H9 (cell line): ENCODE measurements at regions not wholly inside any gene's neighbourhood (a gene's known extent, or its start where the extent isn't known, plus 50 kb on each side); places are given as distances from the start of the nearest gene placed in this dataset.

Experiments used
- DNase-seq: peaks from one replicate; pipeline ENCODE4 v3.0.0-alpha.2; 2017
- H2AFZ ChIP-seq: one replicate; pipeline ENCODE4 v1.6.1; 2013; ENCODE audit warnings: mild to moderate bottlenecking, low read length, control low read depth, moderate library complexity
- H2AK5ac ChIP-seq: 2 replicates; pipeline ENCODE4 v1.6.1; 2013; ENCODE audit warnings: low read length, control low read depth, mixed read lengths; ENCODE audit not compliant: insufficient read length
- H2BK120ac ChIP-seq: one replicate; pipeline ENCODE4 v1.6.1; 2013; ENCODE audit warnings: low read depth, mild to moderate bottlenecking, low read length, control low read depth, inconsistent platforms; ENCODE audit not compliant: poor library complexity, severe bottlenecking
- H2BK12ac ChIP-seq: 2 replicates; pipeline ENCODE4 v1.6.1; 2013; ENCODE audit warnings: low read length, control low read depth, mixed read lengths, low read depth; ENCODE audit not compliant: insufficient read length
- H2BK15ac ChIP-seq: 2 replicates; pipeline ENCODE4 v1.6.1; 2013; ENCODE audit warnings: low read depth, low read length, control low read depth
- H2BK20ac ChIP-seq: one replicate; pipeline ENCODE4 v1.6.1; 2013; ENCODE audit warnings: low read depth, mild to moderate bottlenecking, low read length, control low read depth, inconsistent platforms; ENCODE audit not compliant: poor library complexity, severe bottlenecking
- H2BK5ac ChIP-seq: 2 replicates; pipeline ENCODE4 v1.6.1; 2013; ENCODE audit warnings: low read length, control low read depth, mixed read lengths; ENCODE audit not compliant: insufficient read length
- H3K14ac ChIP-seq: 2 replicates; pipeline ENCODE4 v1.6.1; 2013; ENCODE audit warnings: low read length, control low read depth; ENCODE audit not compliant: insufficient read depth
- H3K18ac ChIP-seq: 2 replicates; pipeline ENCODE4 v1.6.1; 2013; ENCODE audit warnings: low read depth, mild to moderate bottlenecking, mixed read lengths, low read length, control low read depth; ENCODE audit not compliant: insufficient read length
- H3K23ac ChIP-seq: 2 replicates; pipeline ENCODE4 v1.6.1; 2013; ENCODE audit warnings: low read length, control low read depth, mixed read lengths, low read depth; ENCODE audit not compliant: insufficient read length
- H3K23me2 ChIP-seq: 2 replicates; pipeline ENCODE4 v1.6.1; 2013; ENCODE audit warnings: low read depth, mild to moderate bottlenecking, mixed read lengths, low read length, control low read depth; ENCODE audit not compliant: insufficient read length, poor library complexity, severe bottlenecking
- H3K27ac ChIP-seq: 2 replicates; pipeline ENCODE4 v1.5.1; 2013; ENCODE audit warnings: low read length, control low read depth, mixed read lengths, low read depth; ENCODE audit not compliant: insufficient read length
- H3K27me3 ChIP-seq: 2 replicates; pipeline ENCODE4 v1.6.1; 2013; ENCODE audit warnings: low read length, control low read depth, inconsistent platforms; ENCODE audit not compliant: insufficient read depth
- H3K4ac ChIP-seq: 2 replicates; pipeline ENCODE4 v1.6.1; 2013; ENCODE audit warnings: low read depth, mild to moderate bottlenecking, control low read depth, inconsistent platforms, low read length, moderate library complexity
- H3K4me1 ChIP-seq: 2 replicates; pipeline ENCODE4 v1.6.1; 2013; ENCODE audit warnings: low read length, control low read depth, inconsistent platforms; ENCODE audit not compliant: insufficient read depth
- H3K4me2 ChIP-seq: 2 replicates; pipeline ENCODE4 v1.6.1; 2013; ENCODE audit warnings: low read length, control low read depth, mixed read lengths; ENCODE audit not compliant: insufficient read length, insufficient read depth
- H3K56ac ChIP-seq: 2 replicates; pipeline ENCODE4 v1.6.1; 2013; ENCODE audit warnings: low read depth, mild to moderate bottlenecking, mixed read lengths, low read length, control low read depth; ENCODE audit not compliant: insufficient read length
- H3K79me1 ChIP-seq: 2 replicates; pipeline ENCODE4 v1.6.1; 2013; ENCODE audit warnings: low read depth, mild to moderate bottlenecking, moderate library complexity, low read length, control low read depth, inconsistent platforms; ENCODE audit not compliant: insufficient read depth, poor library complexity, severe bottlenecking
- H3K79me2 ChIP-seq: 2 replicates; pipeline ENCODE4 v1.6.1; 2013; ENCODE audit warnings: low read length, control low read depth, inconsistent platforms; ENCODE audit not compliant: insufficient read depth
- H3K9ac ChIP-seq: 2 replicates; pipeline ENCODE4 v1.6.1; 2013; ENCODE audit warnings: low read length, control low read depth, mixed read lengths; ENCODE audit not compliant: insufficient read length; ENCODE audit errors: extremely low read depth
- H3K9me3 ChIP-seq: one replicate; pipeline ENCODE4 v1.6.1; 2013; ENCODE audit warnings: low read depth, low read length, inconsistent platforms; ENCODE audit not compliant: control insufficient read depth
- H3T11ph ChIP-seq: one replicate; pipeline ENCODE4 v1.6.1; 2013; ENCODE audit warnings: mild to moderate bottlenecking, low read length, control low read depth, inconsistent platforms
- H4K20me1 ChIP-seq: one replicate; pipeline ENCODE4 v1.6.1; 2013; ENCODE audit not compliant: control insufficient read depth, insufficient read length, insufficient read depth
- H4K5ac ChIP-seq: 2 replicates; pipeline ENCODE4 v1.6.1; 2013; ENCODE audit warnings: low read depth, mild to moderate bottlenecking, mixed read lengths, low read length, control low read depth; ENCODE audit not compliant: insufficient read length
- H4K8ac ChIP-seq: replicated peaks from 2 replicates; pipeline ENCODE4 v1.6.1; 2013; ENCODE audit warnings: low read length, control low read depth, mixed read lengths, low read depth; ENCODE audit not compliant: insufficient read length
- H4K91ac ChIP-seq: 2 replicates; pipeline ENCODE4 v1.6.1; 2013; ENCODE audit warnings: low read depth, mild to moderate bottlenecking, moderate library complexity, mixed read lengths, low read length, control low read depth; ENCODE audit not compliant: insufficient read length
- H3K27ac Mint-ChIP-seq, 3 experiments: 2 replicates in 2 of 3; 3 replicates in 1 of 3; pipeline ENCODE4 v1.8.0; 2020 to 2021; ENCODE audit warnings: mixed read lengths in 3 of 3, mild to moderate bottlenecking in 1 of 3, moderate library complexity in 1 of 3
- H3K27me3 Mint-ChIP-seq: 2 replicates; pipeline ENCODE4 v1.8.0; 2021; ENCODE audit warnings: low read depth, mild to moderate bottlenecking, moderate library complexity, mixed read lengths
- H3K36me3 Mint-ChIP-seq, 3 experiments: 2 replicates in 2 of 3; 3 replicates in 1 of 3; pipeline ENCODE4 v1.8.0; 2020 to 2021; ENCODE audit warnings: low read depth in 3 of 3, mixed read lengths in 3 of 3; ENCODE audit not compliant: insufficient read depth in 1 of 3
- H3K4me1 Mint-ChIP-seq, 2 experiments: 2 replicates each; pipeline ENCODE4 v1.8.0; 2020; ENCODE audit warnings: mixed read lengths in 2 of 2
- H3K4me3 Mint-ChIP-seq, 2 experiments: 2 replicates in 1 of 2; 3 replicates in 1 of 2; pipeline ENCODE4 v1.8.0; 2020 to 2021; ENCODE audit warnings: mild to moderate bottlenecking in 2 of 2, mixed read lengths in 2 of 2, moderate library complexity in 1 of 2
- H3K9me3 Mint-ChIP-seq, 2 experiments: 2 replicates in 1 of 2; 3 replicates in 1 of 2; pipeline ENCODE4 v1.8.0; 2020; ENCODE audit warnings: mild to moderate bottlenecking in 2 of 2, mixed read lengths in 2 of 2, moderate library complexity in 1 of 2
- WGBS: extraction: QIAGEN DNeasy Blood & Tissue Kit; methylation state at CpG from one replicate; pipeline ENCODE4 v1.1.7; 2013; ENCODE audit warnings: missing lambda C conversion rate, low lambda C conversion rate, mixed read lengths; ENCODE audit not compliant: insufficient read length; ENCODE audit errors: extremely low coverage; 5-methylcytosine and 5-hydroxymethylcytosine counted together
- TF ChIP-seq, protein P1 (sequence below): fragments of 200-600 bp; sonication (generic); conservative IDR thresholded peaks from 3 replicates; pipeline ENCODE4 v1.8.0; 2021; ENCODE audit warnings: antibody characterized with exemption, mild to moderate bottlenecking

GRCh38 chr4:123893011-123893981 is 496.7 kb downstream of the SPRY1 start:
- Histone ChIP-seq H3K56ac (no peak overlapping the region), H3K9ac (no peak overlapping the region), H3K4ac (no peak overlapping the region), H3K4me2 (no peak overlapping the region), H3K14ac (no peak overlapping the region), H2BK12ac (no peak overlapping the region), H3K23me2 (no peaks in the 10 kb centered on the region), H3K79me2 (no peaks in the 10 kb centered on the region), H4K20me1 (no peaks in the 10 kb centered on the region), H3K27ac (no peak overlapping the region), H4K91ac (no peak overlapping the region), H4K5ac (no peak overlapping the region), H3K79me1 (no peaks in the 10 kb centered on the region), H3T11ph (no peak overlapping the region), H2AFZ (no peak overlapping the region), H2BK20ac (no peak overlapping the region), H3K9me3 (no peaks in the 10 kb centered on the region), H3K18ac (no peak overlapping the region), H2BK5ac (no peak overlapping the region), H3K27me3 (no peaks in the 10 kb centered on the region), H2BK120ac (no peak overlapping the region), H3K4me1 (no peaks in the 10 kb centered on the region), H2AK5ac (no peak overlapping the region), H4K8ac (no peak overlapping the region), H2BK15ac (no peak overlapping the region), H3K23ac (no peak overlapping the region)
- Mint-ChIP-seq H3K27me3 (no peaks in the 10 kb centered on the region), H3K4me1 (no peaks in the 10 kb centered on the region), H3K9me3 (no peaks in the 10 kb centered on the region), H3K36me3 (no peaks in the 10 kb centered on the region), H3K27ac (no peak overlapping the region), H3K4me3 (no peak overlapping the region)
- no CpG with 5 or more reads among the region's 9 CpGs for WGBS
- no peak for DNase-seq
- TF ChIP-seq, protein P1, sequence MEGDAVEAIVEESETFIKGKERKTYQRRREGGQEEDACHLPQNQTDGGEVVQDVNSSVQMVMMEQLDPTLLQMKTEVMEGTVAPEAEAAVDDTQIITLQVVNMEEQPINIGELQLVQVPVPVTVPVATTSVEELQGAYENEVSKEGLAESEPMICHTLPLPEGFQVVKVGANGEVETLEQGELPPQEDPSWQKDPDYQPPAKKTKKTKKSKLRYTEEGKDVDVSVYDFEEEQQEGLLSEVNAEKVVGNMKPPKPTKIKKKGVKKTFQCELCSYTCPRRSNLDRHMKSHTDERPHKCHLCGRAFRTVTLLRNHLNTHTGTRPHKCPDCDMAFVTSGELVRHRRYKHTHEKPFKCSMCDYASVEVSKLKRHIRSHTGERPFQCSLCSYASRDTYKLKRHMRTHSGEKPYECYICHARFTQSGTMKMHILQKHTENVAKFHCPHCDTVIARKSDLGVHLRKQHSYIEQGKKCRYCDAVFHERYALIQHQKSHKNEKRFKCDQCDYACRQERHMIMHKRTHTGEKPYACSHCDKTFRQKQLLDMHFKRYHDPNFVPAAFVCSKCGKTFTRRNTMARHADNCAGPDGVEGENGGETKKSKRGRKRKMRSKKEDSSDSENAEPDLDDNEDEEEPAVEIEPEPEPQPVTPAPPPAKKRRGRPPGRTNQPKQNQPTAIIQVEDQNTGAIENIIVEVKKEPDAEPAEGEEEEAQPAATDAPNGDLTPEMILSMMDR, result no peak
